Tibial nerve (tissue), 3 donors: ENCODE measurements at regions not wholly inside any gene's neighbourhood (a gene's known extent, or its start where the extent isn't known, plus 50 kb on each side); places are given as distances from the start of the nearest gene placed in this dataset.

Experiments used
- POLR2A ChIP-seq, 2 donors: fragments of 450-650 bp; IDR thresholded peaks; one replicate each; pipeline ENCODE4 v1.6.1; 2017; ENCODE audit warnings: antibody characterized with exemption in 2 of 2, mild to moderate bottlenecking in 2 of 2, moderate library complexity in 2 of 2
- TF ChIP-seq, protein P1 (sequence below), 5 experiments: fragments of 200-600 bp in 3 of 5; fragments of 450-650 bp in 2 of 5; sonication (generic) in 3 of 5; IDR thresholded peaks; one replicate each; pipeline ENCODE4 v1.5.1; 2016 to 2019; ENCODE audit warnings: antibody characterized with exemption in 5 of 5, mild to moderate bottlenecking in 3 of 5, moderate library complexity in 2 of 5

DNA sequence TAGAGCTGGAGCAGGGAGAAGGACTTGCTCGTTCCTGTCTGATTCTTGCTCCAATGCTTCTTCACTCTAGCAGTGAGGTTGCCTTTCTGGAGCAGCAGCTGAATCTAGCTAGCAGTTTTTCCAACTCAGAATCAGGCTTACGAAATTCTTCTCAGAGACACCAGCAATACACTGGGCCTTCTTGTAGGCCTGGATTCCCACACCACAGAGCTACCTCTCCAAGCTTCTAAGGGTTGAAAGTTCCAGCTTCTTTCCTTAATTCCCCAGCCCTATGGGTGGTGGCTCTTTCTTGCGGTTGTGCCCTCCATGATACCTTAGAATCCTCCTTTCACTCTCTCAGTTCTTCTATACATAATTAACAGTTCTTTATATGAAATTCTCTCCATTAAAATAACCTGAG, 586.6 kb downstream of the INHBA start:
- TF ChIP-seq, protein P1, sequence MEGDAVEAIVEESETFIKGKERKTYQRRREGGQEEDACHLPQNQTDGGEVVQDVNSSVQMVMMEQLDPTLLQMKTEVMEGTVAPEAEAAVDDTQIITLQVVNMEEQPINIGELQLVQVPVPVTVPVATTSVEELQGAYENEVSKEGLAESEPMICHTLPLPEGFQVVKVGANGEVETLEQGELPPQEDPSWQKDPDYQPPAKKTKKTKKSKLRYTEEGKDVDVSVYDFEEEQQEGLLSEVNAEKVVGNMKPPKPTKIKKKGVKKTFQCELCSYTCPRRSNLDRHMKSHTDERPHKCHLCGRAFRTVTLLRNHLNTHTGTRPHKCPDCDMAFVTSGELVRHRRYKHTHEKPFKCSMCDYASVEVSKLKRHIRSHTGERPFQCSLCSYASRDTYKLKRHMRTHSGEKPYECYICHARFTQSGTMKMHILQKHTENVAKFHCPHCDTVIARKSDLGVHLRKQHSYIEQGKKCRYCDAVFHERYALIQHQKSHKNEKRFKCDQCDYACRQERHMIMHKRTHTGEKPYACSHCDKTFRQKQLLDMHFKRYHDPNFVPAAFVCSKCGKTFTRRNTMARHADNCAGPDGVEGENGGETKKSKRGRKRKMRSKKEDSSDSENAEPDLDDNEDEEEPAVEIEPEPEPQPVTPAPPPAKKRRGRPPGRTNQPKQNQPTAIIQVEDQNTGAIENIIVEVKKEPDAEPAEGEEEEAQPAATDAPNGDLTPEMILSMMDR (IDR thresholded peaks at IDR 0.05), result no peak
- no peak for TF ChIP-seq POLR2A (IDR thresholded peaks at IDR 0.05)
